HG03558 (cell line): ENCODE measurements at regions not wholly inside any gene's neighbourhood (a gene's known extent, or its start where the extent isn't known, plus 50 kb on each side); places are given as distances from the start of the nearest gene placed in this dataset.

Experiments
- ATAC-seq: cut with Tn5 transposase; IDR thresholded peaks from one replicate; pipeline ENCODE4 v1.9.1; 2021; ENCODE audit warnings: moderate number of reproducible peaks; ENCODE audit not compliant: unreplicated experiment; ENCODE audit errors: extremely low read depth

DNA sequence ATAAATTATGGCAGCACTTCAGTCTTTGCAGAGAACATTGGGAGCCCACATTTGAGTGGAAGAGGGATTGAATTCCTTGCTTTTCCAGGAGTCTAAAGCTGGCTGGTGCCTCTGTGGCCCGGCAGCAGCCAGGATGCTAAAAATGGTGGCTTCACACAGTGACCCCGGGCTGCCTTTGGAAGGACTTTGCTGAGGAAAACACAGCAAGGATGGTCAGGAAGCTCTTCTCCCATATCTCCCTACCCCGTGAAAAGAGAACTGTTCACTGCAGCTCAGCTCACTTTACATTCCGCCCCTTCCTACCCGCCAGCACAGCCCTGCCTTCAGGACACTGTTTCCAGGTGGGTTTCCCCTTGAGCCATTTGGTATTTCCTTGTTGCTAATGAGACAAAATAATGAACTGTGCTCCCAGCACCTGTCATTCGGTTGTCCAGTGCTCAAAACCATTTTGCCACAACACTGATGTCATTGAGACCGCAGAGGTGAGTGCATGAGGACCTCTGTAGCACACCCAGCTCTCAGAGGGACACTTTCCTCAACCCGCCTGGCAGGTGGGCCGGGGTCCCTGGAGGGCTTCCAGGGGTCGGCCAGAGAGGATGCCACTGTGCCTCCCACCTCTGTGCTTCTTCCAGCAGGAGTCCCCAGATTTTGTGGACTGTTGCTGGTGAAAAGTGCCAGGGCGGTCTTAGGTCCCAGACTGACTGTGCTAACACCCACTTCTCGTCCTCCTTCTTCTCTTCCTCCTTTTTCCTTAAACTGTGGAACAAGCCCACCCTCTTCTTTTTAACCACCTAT is 255.7 kb upstream of the PPP2R2D start:
- ATAC-seq, result no peak

DNA sequence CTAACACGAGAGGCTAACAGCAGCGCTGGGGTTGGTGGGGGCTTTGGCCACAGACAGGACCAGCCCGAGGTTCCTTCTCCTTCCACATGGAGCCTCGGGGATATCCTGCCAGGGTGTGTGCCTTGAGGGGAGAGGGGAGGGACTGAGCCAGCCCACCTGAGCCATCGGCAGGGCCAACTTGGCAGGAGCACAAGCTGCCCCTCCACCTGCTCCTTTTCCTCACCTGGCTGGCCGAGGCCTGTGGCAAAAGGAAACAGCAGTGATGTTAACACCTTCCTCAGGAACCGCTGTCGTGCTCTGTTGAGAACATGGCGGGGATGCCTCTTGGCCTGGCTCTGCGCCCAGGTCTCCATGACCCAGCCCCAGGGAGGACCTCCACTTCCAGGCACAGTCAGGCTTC is 255.1 kb upstream of the PPP2R2D start:
- no peak for ATAC-seq

DNA sequence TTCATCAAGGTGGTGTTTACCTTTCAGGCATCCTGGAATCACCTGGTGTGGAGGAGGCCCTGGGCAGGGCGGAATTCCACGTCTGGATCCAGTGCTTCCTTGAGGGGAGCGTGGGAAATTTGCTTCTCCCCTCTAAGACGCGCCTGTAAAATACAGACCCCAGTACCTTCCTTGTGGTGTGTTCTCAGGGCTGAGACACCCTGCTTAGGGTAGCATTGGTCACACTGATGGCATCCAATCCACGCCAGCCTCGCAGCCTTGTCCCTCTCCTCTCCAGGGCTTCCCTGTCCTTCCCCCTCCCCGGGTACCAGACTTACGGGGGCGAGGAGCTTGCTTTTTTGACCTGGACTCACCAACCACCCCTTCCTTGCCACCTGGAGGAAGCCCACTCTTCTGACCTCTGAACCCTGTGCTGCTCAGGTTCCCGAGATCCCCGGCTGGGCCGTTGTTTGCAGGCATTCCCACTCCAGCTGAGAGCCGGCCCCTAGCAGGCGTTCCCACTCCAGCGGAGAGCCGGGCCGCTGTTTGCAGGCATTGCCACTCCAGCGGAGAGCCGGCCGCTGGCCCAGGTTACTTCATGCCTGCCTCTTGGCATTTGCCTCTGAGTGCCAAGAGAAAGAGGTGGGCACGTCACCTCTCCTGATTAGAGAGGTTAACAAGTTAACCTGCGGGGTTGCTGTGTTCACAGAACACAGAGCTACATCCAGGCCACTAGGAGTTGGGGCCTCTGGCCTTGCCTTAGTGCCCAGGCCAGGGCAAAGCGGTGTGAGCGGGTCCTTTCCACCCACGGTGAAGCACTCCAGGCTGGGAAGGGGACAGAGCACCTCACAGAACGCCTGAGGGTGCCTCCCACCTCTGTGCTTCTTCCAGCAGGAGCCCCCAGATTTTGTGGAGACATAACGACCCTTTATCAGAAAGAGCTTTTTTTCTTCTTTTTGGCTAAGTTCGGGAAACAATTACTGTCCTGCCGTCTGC is 254.0 kb upstream of the PPP2R2D start:
- no peak for ATAC-seq

DNA sequence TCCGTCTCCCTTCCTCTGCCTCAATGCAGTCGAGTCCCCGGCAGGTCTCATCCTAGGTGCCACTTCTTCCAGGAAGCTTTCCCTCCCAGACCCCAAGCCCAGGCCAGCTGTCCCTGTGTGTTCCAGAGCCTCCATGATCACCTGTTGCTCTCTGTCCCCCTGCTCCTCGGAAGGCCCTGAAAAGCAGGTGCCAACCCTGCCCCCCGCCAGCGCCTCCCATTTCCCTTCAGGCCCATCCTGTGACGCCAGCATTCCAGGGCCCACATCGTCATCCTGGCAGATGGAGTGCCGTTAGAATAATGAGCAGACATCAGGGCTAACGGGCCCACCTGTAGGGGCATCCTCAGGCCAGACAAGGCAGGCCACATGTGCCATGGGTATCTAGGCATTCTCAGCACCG is 253.0 kb upstream of the PPP2R2D start:
- no peak for ATAC-seq

DNA sequence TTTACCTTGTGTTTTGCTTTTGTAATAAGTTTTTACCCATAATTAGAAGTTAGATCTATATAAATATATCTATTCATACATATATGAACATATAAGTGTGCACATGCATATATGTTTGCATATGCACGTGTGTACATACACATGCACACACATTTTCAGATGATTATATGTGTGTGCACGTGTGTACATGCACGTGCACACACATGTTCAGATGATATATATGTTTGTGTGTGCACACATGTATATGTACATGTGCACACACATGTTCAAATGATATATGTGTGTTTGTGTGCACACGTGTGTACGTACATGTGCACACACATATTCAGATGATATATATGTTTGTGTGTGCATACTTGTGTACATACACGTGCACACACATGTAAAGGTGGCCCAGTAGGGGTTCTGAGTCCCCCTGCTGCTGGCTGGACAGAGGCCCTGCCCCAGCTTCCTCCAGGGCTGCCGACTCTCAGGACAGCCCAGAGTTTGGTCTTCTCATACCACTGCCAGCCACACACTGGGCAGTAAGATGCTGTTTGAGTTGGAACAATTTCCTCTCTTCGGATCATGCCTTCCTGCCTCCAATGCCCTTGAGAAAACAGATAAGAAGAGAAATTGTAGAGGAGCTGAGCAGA is 252.3 kb upstream of the PPP2R2D start:
- ATAC-seq, result no peak

DNA sequence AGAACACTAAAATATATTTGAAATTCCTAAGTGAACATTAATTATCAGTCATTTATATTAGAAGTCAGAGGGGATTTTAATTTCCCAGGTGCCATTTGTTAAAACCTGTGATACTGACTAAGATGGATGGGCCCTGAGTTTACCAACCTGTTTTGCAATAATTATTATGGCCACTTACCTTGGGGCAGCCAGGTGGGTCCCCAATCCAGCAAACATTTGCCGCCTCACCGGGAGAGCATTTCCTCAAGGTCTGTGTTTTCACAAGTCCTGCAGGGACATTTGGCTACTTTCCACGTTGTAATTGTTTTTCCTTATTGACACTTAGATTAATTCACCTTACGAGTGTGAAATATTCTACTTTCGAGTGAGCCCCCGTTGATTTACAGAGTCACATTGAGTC is 251.2 kb upstream of the PPP2R2D start:
- ATAC-seq, result no peak

DNA sequence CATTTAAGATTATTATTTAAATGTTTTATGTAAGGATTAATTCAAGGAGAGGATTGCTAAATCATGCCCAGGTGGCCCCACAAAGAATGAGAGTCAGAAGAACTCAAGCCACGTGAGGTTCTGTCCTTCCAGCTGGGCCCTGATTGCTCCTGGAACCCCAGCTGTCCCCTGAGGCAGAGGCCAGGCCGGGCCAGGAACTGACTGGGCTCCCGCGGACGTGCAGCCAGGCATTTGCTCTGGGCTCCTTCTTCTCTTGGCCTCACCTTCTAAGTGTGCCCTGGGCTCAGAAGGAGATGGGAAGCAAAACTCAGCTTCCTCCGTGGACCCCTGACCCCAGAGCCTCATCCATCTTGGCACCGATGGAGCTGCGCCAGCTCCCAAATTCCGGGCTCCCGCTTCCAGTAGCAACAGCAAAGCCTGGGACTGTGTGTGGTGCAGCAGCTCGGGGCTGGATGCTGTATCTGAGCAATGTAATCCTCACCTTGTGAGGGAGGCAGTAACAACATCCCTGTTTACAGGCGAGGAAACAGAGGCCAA is 250.6 kb upstream of the PPP2R2D start:
- no peak for ATAC-seq

DNA sequence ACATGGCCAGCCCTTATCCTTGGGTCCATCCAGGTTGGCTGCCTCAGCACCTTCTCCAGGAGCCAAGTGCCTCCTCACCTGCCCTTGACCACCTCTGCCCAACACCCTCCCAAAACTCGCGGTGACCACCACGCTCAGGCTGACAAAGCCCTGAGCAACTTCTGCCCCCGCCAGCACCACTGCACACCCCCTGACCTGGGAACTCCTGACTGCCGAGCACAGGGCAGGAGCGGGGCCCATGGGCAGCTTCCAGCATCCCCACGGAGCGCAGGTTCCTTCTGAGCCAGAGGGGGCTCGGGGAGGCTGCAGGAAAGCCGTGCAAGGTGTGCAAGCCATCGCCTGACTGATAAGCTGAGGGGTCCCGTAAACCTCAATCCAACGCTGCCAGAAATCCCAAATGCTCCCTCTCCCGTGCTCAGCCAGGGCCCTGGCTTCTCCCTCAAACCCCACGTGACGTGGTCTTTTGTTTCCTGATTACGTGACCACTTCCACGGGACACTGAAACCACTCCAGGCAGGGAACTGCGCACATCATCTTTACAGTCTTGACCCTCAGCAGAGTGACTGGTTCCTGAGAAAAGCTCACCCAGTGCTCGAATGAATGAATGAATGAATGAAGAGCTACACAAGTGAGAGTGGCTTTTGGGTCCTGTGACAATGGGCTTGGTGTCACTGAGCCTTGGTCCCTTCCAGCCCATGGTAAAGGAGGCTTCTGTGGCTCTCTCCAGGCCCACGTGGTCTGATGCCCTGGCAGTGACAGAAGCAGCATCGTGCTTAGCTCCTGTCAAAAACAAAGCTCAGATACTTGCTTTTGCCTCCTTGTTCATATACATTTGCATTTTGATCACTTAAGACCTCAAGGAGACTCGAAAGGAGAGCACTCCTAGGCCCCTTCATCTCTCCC is 249.8 kb upstream of the PPP2R2D start:
- ATAC-seq, result no peak

DNA sequence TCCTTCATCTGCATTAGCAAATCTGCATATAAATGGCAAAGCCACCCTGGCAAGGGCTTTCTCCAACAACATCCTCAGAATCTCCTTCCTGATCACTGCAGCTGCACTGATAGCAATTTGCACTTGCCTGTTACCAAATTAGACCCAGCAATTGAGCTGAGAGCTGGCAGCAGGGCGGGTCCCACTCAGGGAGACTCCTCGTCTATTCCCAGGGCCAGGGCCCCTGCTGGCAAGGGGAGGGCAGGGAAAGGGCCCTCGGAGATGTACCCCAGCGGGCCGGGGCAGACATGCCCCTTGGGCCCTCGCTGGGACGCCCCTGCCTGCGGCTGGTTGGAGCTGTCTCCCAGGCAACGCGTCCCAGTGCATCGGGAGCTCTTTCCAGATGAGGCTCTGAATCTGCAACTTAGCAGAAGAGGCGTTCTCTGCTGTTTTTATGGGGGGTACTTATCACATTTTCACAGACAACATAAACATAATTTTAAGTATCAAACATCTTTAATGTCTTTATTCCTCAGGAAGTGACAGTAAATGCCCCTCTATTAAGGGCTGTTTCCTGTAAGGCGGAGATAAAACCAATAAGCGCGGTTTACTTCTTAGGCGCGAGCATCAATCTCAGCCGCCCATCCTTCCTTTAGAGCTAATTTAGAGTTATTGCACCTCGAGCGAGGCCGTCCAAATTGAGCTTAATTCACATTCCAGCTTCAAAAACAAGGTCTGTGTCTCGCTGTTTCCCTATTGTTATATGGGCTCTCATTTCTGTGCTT is 249.0 kb upstream of the PPP2R2D start:
- no peak for ATAC-seq

DNA sequence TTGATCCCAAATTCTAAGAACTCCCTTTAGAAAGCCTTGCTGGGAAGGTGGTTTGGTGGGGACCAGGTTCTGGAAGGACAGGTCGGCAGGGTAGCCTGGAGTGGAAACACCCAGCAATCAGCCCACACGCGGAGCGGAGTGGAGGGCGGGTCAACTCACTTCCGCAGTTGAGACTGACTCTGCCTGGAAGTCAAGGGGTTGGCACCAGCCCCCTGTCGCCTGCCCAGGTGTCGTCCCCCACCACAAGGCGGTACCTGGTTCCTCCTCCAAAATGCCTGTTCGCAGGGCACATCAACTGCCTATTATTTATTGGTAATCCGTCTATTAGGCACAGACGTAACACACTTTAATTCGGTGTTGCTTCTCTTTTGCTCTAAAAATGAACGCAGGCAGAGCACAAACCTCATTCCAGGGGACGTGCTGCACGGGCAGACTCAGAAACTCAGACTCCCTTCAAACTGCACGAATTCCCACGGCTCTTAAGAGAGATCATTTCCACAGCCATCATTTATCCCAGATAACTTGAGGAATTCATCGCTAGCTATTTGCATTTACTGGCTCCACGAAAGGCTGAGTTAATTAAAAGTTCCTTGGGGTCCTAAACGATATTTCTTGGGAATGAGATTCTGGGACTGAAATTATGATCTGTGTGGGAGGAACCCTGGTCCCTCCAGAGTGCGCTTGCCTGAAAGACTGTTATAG is 248.2 kb upstream of the PPP2R2D start:
- ATAC-seq, result no peak

DNA sequence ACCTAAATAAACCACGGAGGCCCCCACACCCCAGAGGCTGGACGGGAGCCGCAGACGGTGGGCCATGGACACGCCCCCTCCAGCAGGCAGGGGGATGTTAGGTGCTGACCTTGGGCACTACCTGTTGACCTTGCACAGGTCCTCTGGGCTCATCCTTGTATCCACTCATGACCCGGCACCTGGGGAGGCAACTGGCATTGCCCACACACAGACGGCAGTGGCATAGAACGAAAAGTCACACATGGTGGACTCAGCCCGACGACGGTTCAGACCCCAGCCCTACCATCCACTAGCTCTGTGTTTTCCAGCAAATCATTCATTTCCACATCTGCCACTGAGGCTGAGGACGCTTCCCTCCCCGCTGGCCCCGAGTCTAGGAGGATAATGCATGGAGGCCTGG is 247.7 kb upstream of the PPP2R2D start:
- ATAC-seq, result no peak

DNA sequence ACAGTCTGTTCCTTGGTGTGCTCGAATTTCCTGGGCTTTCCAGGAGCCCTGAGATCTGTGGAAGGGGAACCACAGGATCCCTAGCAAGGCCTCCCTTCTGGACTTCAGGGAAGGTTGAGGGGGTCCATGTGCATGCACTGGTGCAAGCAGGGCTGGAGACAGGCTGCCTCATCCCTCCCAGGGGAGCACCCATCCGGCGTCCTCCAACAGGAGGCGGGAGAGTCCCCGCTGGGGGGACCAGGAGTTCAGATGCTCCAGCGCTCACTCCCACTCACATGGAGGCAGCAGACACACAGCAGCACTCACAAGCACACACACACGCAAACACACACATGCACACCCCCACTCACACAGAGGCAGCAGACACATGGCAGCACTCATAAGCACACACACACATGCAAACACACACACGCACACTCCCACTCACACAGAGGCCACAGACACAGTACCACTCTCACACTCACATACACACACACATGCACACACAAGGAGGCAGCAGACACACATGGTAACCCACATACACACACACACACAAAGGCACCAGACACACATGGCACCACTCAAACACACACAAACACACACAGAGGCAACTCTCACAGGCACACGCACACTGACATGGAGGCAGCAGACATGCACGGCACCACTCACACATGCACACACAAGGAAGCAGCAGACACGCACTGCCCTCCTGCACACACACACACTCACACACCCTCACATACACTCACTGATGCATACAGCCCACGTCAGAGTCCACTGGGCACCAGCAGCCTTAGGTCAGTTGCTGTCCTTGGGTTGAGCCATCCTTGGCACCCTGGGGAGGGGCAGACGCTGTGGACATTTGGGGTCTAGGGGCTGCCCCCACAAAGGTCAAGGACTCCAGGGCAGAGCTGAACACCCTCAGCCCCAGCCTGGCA is 247.0 kb upstream of the PPP2R2D start:
- ATAC-seq, result no peak

DNA sequence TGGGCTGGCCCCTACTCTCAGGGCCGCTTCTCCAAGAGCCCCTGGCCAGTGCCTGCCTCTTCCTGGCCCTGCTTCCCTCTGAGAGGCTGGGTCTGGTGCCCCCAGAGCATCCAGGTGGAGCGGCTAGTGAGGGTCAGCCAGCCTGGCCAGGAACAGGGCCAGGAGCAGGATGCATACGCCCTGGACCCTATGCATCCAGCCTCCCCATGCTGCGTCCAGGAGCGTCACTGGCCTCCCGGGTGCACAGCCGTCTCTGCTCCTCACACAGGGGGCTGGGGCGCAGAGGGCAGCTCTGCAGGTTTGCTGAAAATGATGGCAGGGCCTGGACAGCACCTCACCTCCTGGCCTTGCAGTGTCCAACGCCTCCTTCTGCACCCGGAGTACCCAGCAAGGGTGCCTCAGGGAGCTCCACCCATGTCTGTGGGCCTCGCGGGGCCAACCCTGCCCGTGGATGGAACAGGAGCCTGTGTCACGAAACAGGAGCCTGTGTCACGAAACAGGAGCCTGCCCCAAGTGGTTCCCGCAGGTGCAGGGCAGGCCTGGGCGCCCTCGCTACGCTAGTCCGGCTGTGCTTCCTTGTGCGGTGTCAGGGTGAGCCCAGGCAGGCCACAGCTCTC is 246.2 kb upstream of the PPP2R2D start:
- no peak for ATAC-seq

DNA sequence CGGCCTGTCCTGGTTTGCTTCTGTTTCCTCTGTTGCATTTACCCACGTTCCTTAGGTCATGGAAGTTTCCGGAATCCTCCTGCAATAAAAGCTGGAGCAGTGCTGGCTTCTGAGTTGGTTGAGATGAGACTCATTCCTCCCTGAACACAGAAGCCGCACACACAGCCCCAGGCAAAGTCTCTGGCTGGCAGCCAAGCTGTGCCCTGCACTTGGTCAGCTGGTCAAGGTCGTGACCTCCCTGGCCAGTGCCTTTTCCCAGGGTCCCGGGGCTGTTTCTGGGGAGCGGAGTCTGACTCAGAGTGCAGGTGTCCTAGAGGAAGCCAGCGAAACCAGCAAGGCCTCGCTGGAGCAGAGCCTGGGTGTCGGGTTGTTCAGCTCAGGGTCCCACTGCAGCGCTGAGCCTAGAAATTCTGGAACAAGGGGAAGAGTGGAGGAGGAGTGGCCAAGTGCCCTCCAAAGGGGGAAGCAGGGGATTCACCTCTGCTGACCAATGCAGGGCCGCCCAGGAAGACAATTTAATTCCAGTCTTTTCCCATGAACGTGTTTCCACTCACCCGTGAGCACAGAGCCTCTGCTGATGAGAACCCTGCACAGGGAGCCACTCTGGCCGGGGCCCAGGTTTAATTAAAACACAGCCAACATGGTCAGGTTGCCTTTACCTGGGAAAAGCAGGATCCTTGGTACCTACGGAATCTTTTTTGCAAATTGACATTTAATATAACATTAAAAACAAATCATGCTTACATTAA is 245.5 kb upstream of the PPP2R2D start:
- ATAC-seq, result no peak

DNA sequence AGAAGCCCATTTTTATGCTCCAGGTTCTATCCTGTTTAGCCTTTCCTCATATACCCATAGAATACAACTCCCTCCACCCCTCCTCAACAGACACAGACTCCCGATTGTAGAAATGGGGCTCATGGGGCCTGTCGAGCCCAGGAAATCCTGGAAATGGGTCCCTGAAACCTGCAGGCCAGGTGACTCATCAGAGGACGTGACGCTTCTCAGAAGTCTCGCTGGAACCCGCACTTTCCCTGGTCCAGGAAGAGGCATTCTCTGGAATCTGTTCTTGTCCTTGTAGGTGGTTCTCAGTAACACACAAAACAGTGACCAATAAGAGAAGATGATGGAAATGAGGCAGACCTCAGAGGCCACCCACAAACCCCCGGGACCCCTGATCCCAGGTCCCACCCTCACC is 244.8 kb upstream of the PPP2R2D start:
- ATAC-seq, result no peak

DNA sequence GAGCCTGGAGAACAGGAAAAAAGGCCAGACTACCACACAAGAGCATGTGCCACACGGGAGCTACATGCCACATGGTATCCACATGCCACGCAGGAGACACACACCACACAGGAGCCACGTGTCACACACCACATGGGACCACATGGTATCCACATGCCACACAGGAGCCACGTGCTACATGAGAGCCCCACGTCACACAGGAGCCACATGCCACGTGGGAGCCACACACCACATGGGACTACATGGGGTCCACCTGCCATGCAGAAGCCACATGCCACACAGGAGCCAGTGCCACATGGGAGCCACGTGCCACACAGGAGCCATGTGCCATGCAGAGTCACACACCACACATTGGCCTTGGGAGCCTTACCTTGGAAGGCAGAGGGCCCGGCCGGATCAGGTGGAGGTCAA is 244.4 kb upstream of the PPP2R2D start:
- no peak for ATAC-seq
